GM18502 (cell line): ENCODE measurements at regions not wholly inside any gene's neighbourhood (a gene's known extent, or its start where the extent isn't known, plus 50 kb on each side); places are given as distances from the start of the nearest gene placed in this dataset.

Experiments used
- ATAC-seq: cut with Tn5 transposase; IDR thresholded peaks from one replicate; pipeline ENCODE4 v1.9.1; 2021; ENCODE audit warnings: mild to moderate bottlenecking; ENCODE audit not compliant: unreplicated experiment, poor library complexity

- no peak for ATAC-seq
Measured at GRCh38 chr7:9776900-9777299, 1196.8 kb upstream of the PHF14 start.

DNA sequence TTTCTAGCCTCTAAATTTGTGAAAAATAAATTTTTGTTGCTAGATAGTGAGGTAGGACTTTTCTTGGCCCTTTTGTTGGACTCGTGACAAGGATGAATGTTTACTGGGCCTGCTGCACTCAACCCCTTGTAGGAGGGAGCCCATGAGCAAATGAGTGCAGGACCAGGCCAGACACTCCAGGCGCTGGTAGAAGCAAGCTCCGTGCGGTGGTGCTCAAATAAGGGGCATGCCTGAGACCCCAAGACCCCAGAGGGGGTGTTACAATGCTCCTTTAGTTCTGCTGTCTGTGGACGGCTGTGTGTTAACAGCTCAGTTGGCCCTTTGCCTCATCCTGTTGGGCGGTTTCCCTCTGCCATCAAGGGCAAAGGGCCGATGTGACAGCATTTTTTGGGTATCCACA lies 1195.3 kb upstream of the PHF14 start:
- ATAC-seq: no peak

- no peak for ATAC-seq
Measured at GRCh38 chr7:9781710-9782109, 1192.0 kb upstream of the PHF14 start.

DNA sequence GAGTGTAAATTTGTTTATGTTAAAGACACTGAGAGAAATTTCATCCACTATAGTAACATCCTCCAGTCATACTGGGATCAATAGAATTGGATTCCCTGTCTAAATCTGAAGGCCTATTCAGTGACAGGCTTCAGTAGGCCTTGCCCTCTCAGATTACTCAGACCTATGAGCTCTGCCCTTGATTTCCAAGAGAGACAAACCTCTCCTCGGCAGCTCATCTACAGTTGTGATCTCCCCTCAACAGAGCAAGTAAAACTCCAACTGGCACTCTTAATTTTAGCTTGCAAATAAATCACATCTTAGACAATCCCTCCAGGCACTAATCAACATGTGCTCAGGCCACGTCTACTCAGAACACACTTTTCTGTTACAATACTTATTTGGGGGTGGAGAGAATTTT lies 1191.4 kb upstream of the PHF14 start:
- no peak for ATAC-seq

DNA sequence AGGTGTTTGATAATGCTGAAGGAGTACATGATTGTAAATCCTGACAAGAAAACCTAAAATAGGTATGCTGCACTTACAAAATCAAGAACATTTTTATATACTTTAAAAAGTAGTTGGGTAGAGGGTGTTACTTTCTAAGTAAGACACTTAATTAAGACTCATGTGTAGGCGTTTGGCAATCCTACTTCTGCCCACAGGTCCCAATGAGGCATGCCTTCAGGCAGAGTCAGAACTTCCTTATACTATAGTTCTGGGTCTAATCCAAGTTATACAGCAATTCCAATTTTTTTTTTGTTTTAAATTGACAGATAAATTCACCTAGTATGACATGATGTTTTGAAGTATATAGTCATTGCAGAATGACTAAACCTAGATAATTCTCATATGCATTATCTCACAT lies 1188.5 kb upstream of the PHF14 start:
- no peak for ATAC-seq

DNA sequence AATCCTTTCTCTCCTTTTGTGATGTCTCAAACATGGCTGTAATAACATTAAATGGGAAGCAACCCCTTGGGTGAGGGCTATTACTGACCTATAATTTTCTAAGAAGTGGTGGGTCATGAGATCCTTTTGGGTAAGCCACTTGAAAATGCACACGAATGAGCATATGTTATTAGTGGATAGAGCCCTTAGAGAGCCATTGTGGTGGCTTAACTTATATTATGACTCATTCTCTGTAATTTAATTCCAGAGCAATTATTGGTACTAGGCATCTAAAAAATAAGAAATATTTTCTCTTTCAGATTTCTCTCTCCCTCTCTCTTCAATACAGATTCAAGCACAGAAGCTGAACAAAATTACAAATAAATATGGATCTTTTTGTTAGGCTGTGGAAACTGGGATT lies 1177.4 kb upstream of the PHF14 start:
- ATAC-seq: no peak

DNA sequence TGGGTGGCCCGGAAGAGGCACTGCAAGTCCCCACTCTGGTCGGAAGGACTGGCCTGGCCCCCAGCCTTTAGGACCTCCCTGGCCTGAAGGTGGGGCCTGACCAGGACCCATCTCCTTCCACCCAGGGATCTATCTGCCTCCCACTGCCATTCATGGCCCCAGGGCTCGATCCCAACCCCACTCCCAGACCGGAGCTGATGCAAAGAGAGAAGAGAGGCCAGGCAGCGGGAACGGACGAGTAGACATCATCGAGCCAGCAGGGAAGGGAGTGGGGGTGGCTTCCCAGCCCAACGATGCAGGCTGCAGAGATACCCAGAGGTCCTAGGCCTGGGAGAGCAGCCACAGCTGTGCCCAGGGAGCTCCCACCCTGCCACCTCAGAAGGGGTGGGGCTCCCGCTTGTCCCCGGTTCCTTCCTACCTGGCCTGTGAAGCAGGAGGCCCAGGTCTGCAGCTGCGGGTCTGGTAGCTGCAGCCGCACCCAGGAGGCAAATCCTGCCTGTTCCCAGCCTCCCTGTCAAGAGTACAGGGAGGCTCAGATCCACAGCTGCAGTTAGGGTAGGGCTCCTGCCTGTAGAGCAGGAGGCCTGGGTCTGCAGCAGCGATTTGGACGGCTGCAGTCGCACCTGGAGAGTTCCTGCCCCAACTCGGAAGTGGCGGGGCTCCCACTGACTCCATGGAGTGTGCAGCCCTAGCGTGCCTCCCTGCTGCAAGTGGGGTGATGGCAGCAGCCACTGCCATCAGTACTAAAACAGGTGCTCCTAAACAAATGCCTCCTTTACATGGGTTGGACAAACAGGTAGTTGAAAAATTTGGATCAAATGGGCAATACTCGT lies 1151.0 kb upstream of the PHF14 start:
- no peak for ATAC-seq

GRCh38 chr7:9835199-9835598 lies 1138.5 kb upstream of the PHF14 start:
- no peak for ATAC-seq

DNA sequence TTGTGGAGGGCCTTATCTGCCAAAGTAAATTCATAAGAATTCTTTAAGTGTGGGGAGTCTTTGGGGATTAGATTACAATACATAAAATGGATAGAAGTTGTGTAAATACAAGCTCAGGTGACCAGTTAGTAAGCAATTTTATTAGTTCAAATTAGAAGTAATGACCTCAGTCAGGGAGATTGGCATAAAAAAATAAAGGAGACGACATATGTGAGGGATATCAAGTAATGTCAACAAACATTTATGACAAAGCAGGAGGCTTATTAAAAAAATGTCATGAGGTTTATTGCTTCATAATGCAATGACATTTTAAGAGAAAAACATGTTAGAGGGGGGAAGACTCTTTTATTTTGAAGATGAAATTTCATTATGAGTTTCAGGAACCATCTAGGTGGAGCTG lies 1137.0 kb upstream of the PHF14 start:
- ATAC-seq: no peak

GRCh38 chr7:9842301-9842700 lies 1131.4 kb upstream of the PHF14 start:
- ATAC-seq: no peak

GRCh38 chr7:9846902-9847301 lies 1126.8 kb upstream of the PHF14 start:
- ATAC-seq: no peak

DNA sequence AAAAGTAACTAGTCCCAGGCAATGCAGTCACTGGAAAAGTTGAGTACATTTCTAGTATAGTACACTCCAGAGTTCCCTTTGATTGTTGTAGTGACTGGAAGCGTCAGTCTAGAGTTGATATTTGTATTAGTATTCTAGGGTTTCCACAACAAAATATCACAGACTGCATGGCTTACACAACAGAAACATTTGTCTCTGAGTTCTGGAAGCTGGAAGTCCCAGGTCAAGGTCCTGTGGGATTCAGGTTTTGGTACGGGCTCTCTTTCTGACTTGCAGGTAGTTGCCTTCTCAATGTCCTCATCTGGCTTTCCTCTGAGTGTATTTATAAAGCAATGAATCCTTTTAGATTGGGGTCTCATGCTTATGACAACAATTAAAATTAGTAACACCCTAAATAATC lies 1119.1 kb upstream of the PHF14 start:
- ATAC-seq: no peak

GRCh38 chr7:9856668-9857067 lies 1117.0 kb upstream of the PHF14 start:
- ATAC-seq: no peak

GRCh38 chr7:9863545-9863944 lies 1110.1 kb upstream of the PHF14 start:
- no peak for ATAC-seq

- no peak for ATAC-seq
Measured at GRCh38 chr7:9869151-9869550, 1104.5 kb upstream of the PHF14 start.

GRCh38 chr7:9869566-9869965 lies 1104.1 kb upstream of the PHF14 start:
- ATAC-seq: no peak

GRCh38 chr7:9870674-9871073 lies 1103.0 kb upstream of the PHF14 start:
- no peak for ATAC-seq

DNA sequence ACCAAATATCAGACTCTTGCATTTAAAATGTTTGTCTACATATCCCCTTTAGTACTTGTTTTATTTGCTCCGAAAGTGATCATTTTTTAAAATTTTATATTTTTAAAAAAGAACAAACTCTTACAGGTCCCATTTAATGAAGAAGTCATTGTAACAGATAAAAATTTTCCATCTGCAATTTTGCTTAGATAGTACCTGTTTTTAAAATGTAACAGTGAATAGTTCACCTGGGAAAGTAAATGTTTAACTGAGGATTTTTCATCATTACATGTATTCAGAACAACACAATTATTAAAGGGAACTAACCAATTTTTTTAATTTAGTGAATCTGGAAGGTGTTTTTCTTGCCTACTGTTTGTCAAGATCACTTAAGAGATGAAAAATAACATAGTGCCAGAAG lies 1099.5 kb upstream of the PHF14 start:
- ATAC-seq: no peak

GRCh38 chr7:9876053-9876452 lies 1097.6 kb upstream of the PHF14 start:
- no peak for ATAC-seq

DNA sequence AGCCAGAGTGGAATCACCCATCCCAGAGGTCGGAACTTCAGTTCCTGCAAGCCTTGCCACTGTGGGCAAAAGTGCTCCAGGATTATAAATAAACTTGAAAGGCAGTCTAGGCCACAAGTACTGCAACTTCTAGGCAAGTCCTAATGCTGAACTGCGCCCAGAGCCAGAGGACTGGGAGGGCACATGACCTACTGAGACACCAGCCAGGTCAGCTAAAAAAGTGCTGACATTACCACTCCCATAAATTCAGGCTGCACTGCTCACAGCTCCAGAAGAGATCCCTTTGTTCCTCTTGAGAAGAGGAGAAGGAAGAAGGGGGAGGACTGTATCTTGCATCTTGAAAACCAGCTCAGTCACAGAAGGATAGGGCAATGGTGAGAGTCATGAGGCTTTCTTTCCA lies 1084.1 kb upstream of the PHF14 start:
- ATAC-seq: no peak

GRCh38 chr7:9890092-9890491 lies 1083.6 kb upstream of the PHF14 start:
- no peak for ATAC-seq

DNA sequence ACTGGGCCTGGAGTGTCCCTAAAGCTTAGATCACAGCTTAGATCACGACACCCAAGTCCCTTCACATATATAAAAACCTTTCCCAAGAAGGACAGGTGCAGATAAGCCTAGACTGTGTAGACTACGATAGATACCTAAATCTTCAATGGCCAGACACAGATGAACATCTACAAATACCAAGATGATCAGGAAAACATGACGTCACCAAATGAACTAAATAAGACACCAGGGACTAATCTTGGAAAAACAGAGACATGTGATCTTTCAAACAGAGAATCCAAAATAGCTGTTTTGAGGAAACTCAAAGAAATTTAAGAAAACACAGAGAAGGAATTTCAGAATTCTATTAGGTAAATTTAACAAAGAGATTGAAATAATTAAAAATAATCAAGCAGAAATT lies 1082.6 kb upstream of the PHF14 start:
- ATAC-seq: no peak

- ATAC-seq: no peak
Measured at GRCh38 chr7:9900339-9900738, 1073.3 kb upstream of the PHF14 start.
